Ovary (tissue), 7 donors: ENCODE measurements at regions not wholly inside any gene's neighbourhood (a gene's known extent, or its start where the extent isn't known, plus 50 kb on each side); places are given as distances from the start of the nearest gene placed in this dataset.
"Not testable (repeated sequence)": the region's sequence is repeated elsewhere in the genome, so short reads cannot be mapped to it uniquely, and the experiment has no call there.

Experiments
- DNase-seq, 5 donors: peaks; one replicate each; pipeline ENCODE4 v3.0.0-alpha.2; 2019 to 2020
- H3K27ac ChIP-seq, 2 donors: fragments of 200-600 bp; one replicate each; pipeline versions ENCODE4 v1.5.1 to v1.8.0; 2019 to 2022
- H3K27me3 ChIP-seq: fragments of 200-600 bp; one replicate; pipeline ENCODE4 v1.8.0; 2022
- H3K36me3 ChIP-seq: fragments of 200-600 bp; sonication (generic); one replicate; pipeline ENCODE4 v1.5.1; 2019
- H3K4me1 ChIP-seq: one replicate; pipeline ENCODE4 v1.8.1; 2013; ENCODE audit warnings: mild to moderate bottlenecking, moderate library complexity; ENCODE audit not compliant: insufficient read depth
- H3K4me3 ChIP-seq: fragments of 200-600 bp; sonication (generic); one replicate; pipeline ENCODE4 v1.5.1; 2017
- H3K9me3 ChIP-seq, 2 donors: fragments of 200-600 bp in 1 of 2; sonication (generic) in 1 of 2; one replicate each; pipeline versions ENCODE4 v1.5.1 to v1.8.1; 2013 to 2019; ENCODE audit warnings: mild to moderate bottlenecking in 1 of 2, moderate library complexity in 1 of 2
- CTCF ChIP-seq, 3 donors: fragments of 450-650 bp in 2 of 3; fragments of 200-600 bp in 1 of 3; IDR thresholded peaks; one replicate each; pipeline versions ENCODE4 v1.5.1 to v1.8.0; 2016 to 2022; ENCODE audit warnings: antibody characterized with exemption in 3 of 3, mild to moderate bottlenecking in 1 of 3
- EP300 ChIP-seq: sonication (generic); formaldehyde crosslinking; IDR thresholded peaks from one replicate; pipeline ENCODE4 v1.6.1; 2017; ENCODE audit warnings: antibody characterized with exemption
- POLR2A ChIP-seq: fragments of 450-650 bp; IDR thresholded peaks from one replicate; pipeline ENCODE4 v1.6.1; 2017; ENCODE audit warnings: antibody characterized with exemption, mild to moderate bottlenecking, moderate library complexity
- WGBS, 3 donors: extraction: QIAGEN DNeasy Blood & Tissue Kit in 1 of 3; methylation state at CpG; one replicate each; pipeline versions ENCODE4 v1.1.5 to v1.1.7; 2013 to 2017; 5-methylcytosine and 5-hydroxymethylcytosine counted together
- intact Hi-C, 4 donors: fragments of 100-400 bp; cut with DNase I; formaldehyde crosslinking; loops; one replicate each; pipeline versions ENCODE4 v1.11.0 to v1.15.1; 2022 to 2023
- donor health status: DM: no; HTN: no; CAD: no; lungs with moderate emphysema.
- donor health status: DM: no; HTN: no; CAD: no.
- donor health status: Bipolar disorder and iron deficiency.
- donor health status: DM: no; HTN: no; CAD: no.
- donor health status: DM: yes; HTN: yes; CAD: no.

- 81 to 88% (median 82%) methylated on average over 4 of the region's 4 CpGs for WGBS, 3 donors
- DNase-seq, result no peak
- no peak overlapping the region for H3K27ac ChIP-seq
- H3K27me3 ChIP-seq, result no peaks in the 10 kb centered on the region
- H3K36me3 ChIP-seq, result no peaks in the 10 kb centered on the region
- H3K9me3 ChIP-seq, result no peaks in the 10 kb centered on the region
- TF ChIP-seq CTCF (IDR thresholded peaks at IDR 0.05) (no peak), POLR2A (no peak), EP300 (no peak)
- no peaks in the 10 kb centered on the region for H3K4me1 ChIP-seq
- no peak overlapping the region for H3K4me3 ChIP-seq
- intact Hi-C loops, result no loop called here
Observed at GRCh38 chr2:65605058-65605742, 172.8 kb upstream of the SPRED2 start.

DNA sequence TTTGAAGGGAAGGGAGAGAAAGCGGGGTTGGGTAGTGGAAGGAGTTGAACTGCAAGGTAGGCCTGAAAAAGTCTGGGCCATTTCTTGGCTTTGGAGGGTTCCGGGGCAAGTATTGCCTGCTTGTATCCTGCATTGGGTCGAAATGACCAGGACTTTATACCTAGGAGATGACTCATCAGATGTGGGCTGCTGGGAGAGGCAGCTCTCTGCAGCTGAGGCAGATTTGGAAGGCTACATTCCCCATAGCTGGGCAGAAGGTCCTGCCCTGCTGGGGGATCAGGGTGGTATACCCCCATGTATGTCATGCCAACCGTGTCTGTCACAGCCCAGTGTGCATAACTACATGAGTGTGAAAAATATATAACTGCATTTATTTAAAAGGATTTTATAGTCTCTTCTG lies 171.8 kb upstream of the SPRED2 start:
- H3K27me3 ChIP-seq, result no peaks in the 10 kb centered on the region
- no peak overlapping the region for H3K27ac ChIP-seq
- WGBS, 3 donors, result 73 to 80% (median 79%) methylated on average over 4 of the region's 4 CpGs
- H3K4me3 ChIP-seq, result no peak overlapping the region
- H3K4me1 ChIP-seq, result no peaks in the 10 kb centered on the region
- H3K36me3 ChIP-seq, result no peaks in the 10 kb centered on the region
- intact Hi-C loops, result no loop called here
- TF ChIP-seq POLR2A (no peak), EP300 (no peak), CTCF (IDR thresholded peaks at IDR 0.05) (no peak)
- no peaks in the 10 kb centered on the region for H3K9me3 ChIP-seq
- no peak for DNase-seq

DNA sequence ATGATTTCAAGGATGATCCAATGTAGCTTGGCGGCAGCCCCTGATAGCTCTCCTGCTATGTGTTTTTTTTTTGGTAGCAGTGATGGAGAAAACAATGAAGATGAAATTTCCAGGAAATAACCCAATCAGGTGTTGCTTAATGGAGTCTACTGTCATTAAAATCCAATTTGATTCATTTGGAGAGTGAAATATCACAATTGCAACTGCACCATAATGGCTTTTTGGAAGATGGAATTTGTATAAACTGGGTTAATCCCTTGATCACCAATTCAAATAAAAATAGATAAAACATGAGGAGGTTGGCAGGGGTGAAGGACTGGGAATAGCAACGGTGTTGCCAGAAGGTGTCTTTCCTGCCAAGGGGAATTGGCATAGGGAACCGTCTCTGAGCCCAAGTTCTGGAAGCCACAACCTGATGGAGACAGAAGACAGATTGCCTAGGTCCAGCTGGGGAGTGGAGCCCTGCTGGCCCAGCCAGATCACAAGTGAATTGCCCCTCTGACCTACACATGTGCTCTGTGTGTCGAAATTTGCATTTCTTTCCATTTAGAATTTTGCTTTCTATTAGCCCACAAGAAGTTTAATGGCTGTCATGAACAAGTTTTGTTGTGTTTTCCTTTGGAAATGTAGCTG lies 170.3 kb upstream of the SPRED2 start:
- Histone ChIP-seq H3K4me3 (no peak overlapping the region), H3K36me3 (no peaks in the 10 kb centered on the region), H3K27me3 (no peaks in the 10 kb centered on the region), H3K27ac (no peak overlapping the region), H3K4me1 (no peaks in the 10 kb centered on the region), H3K9me3 (no peaks in the 10 kb centered on the region)
- 78 to 80% (median 78%) methylated on average over 4 of the region's 4 CpGs for WGBS, 3 donors
- no peak for TF ChIP-seq CTCF (IDR thresholded peaks at IDR 0.05)
- no peak for TF ChIP-seq EP300
- no peak for TF ChIP-seq POLR2A
- intact Hi-C loops, result no loop called here
- DNase-seq, result no peak

DNA sequence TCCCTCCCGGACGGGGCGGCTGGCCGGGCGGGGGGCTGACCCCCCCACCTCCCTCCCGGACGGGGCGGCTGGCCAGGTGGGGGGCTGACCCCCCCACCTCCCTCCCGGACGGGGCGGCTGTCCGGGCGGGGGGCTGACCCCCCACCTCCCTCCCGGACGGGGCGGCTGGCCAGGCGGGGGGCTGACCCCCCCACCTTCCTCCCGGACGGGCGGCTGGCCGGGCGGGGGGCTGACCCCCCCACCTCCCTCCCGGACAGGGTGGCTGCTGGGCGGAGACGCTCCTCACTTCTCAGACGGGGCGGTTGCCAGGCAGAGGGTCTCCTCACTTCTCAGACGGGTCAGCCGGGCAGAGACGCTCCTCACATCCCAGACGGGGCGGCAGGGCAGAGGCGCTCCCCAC lies 168.5 kb upstream of the SPRED2 start:
- DNase-seq, H3K27me3 ChIP-seq, H3K4me3 ChIP-seq, H3K4me1 ChIP-seq, intact Hi-C loops, H3K27ac ChIP-seq, H3K9me3 ChIP-seq, H3K36me3 ChIP-seq: not testable (repeated sequence)
- WGBS, 3 donors, result 87 to 99% (median 90%) methylated on average over 9 to 33 of the region's 33 CpGs

DNA sequence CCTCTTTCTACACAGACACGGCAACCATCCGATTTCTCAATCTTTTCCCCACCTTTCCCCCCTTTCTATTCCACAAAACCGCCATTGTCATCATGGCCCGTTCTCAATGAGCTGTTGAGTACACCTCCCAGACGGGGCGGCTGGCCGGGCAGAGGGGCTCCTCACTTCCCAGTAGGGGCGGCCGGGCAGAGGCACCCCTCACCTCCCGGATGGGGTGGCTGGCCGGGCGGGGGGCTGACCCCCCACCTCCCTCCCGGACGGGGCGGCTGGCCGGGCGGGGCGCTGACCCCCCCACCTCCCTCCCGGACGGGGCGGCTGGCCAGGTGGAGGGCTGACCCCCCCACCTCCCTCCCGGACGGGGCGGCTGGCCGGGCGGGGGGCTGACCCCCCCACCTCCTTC lies 168.0 kb upstream of the SPRED2 start:
- WGBS, 3 donors, result 87 to 96% (median 92%) methylated on average over 9 to 16 of the region's 26 CpGs
- H3K4me3 ChIP-seq, H3K27me3 ChIP-seq, H3K27ac ChIP-seq, H3K36me3 ChIP-seq, H3K9me3 ChIP-seq, intact Hi-C loops, H3K4me1 ChIP-seq, DNase-seq: not testable (repeated sequence)
